ENCODE measurements at regions not wholly inside any gene's neighbourhood (a gene's known extent, or its start where the extent isn't known, plus 50 kb on each side); places are given as distances from the start of the nearest gene placed in this dataset.
"Not testable (repeated sequence)": the region's sequence is repeated elsewhere in the genome, so short reads cannot be mapped to it uniquely, and the experiment has no call there.

DNA sequence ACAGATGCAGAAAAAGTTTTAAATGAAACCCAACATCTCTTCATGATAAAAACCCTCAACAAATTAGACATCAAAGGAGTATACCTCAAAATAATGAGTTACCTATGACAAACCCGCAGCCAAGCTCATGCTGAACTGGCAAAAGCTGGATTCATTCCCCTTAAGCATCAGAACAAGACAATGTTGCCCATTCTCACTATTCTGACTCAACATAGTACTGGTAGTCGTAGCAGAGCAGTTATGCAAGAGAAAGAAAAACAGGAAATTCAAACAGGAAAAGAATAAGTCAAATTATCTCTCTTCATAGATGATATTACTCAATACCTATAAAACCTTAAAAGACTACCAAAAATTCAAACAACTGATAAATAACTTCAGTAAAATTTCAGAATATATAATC, 115.0 kb downstream of the LIMS4 start:
- H3K4me1 ChIP-seq (replicated peaks in 1 of 2; ENCODE audit: control insufficient read depth in 2 of 2, insufficient read depth in 2 of 2, low read length in 2 of 2); H3K27ac ChIP-seq (ENCODE audit: extremely low read depth, low read depth, low read length); H2AFZ ChIP-seq (ENCODE audit: low read depth, low read length); H3K9ac ChIP-seq (ENCODE audit: insufficient read depth in 1 of 2, low read depth in 2 of 2, low read length in 2 of 2); ATAC-seq; H3K4me3 ChIP-seq; DNase-seq (ENCODE audit: extremely low read depth in 1 of 4, low spot score in 3 of 4); in situ Hi-C loops (cut with MboI); POLR2A ChIA-PET; H3K9me1 ChIP-seq (ENCODE audit: control insufficient read depth, insufficient read depth, low read length); H3K27me3 ChIP-seq (ENCODE audit: control insufficient read depth in 2 of 2, insufficient read depth in 2 of 2, low read length in 2 of 2); BruUV-seq (replicated peaks); H3K4me2 ChIP-seq (ENCODE audit: insufficient read depth, low read length); H4K20me1 ChIP-seq (replicated peaks; ENCODE audit: control insufficient read depth, insufficient read depth, low read length); H3K79me2 ChIP-seq (ENCODE audit: control insufficient read depth, insufficient read depth, low read length); CTCF ChIA-PET (ENCODE audit: low intra/inter-chr PET ratio); intact Hi-C loops (cut with micrococcal nuclease); H3K9me3 ChIP-seq (replicated peaks; ENCODE audit: control insufficient read depth, insufficient read depth, low read depth, low read length); FAIRE-seq; H3K36me3 ChIP-seq (ENCODE audit: control insufficient read depth, insufficient read depth, low read length): not testable (repeated sequence)
- no CpG with 5 or more reads among the region's 2 CpGs for WGBS (ENCODE audit: insufficient coverage, low coverage, missing lambda C conversion rate)

DNA sequence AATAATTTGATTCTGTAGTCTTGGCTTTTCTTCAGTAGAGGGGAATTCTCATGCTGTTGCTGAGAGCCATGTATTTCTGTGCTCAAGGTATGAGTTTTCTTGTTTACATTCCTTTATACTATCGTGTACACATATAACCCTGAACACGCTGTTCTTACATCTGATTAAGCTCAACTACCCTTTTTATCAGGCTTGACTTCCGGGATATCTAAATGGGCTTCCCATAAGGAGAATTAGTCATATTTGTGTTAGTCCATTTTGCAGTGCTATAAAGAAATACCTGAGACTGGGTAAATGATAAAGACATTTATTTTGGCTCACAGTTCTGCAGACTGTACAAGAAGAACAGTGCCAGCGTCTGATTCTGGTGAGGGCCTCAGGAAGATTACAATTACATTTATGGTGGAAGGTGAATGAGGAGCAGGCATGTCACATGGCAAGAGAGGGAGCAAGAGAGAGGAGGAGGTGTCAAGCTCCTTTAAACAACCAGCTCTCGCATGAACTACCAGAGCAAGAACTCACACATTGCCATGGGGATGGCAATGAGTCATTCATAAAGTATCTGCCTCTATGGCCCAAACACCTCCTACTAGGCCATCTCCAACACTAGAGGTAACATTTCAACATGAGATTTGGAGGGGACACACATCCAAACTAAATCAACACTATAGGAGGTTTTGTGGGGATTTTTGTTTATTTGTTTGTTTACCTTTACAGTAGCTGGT, 118.2 kb downstream of the LIMS4 start:
- intact Hi-C loops (cut with micrococcal nuclease); DNase-seq (ENCODE audit: extremely low read depth in 1 of 4, low spot score in 3 of 4); H3K4me2 ChIP-seq (ENCODE audit: insufficient read depth, low read length); H3K4me3 ChIP-seq; CTCF ChIA-PET (ENCODE audit: low intra/inter-chr PET ratio); H4K20me1 ChIP-seq (replicated peaks; ENCODE audit: control insufficient read depth, insufficient read depth, low read length); H3K79me2 ChIP-seq (ENCODE audit: control insufficient read depth, insufficient read depth, low read length); H3K36me3 ChIP-seq (ENCODE audit: control insufficient read depth, insufficient read depth, low read length); H2AFZ ChIP-seq (ENCODE audit: low read depth, low read length); ATAC-seq; FAIRE-seq; H3K9ac ChIP-seq (ENCODE audit: insufficient read depth in 1 of 2, low read depth in 2 of 2, low read length in 2 of 2); H3K9me1 ChIP-seq (ENCODE audit: control insufficient read depth, insufficient read depth, low read length); BruUV-seq (replicated peaks); H3K27me3 ChIP-seq (ENCODE audit: control insufficient read depth in 2 of 2, insufficient read depth in 2 of 2, low read length in 2 of 2); in situ Hi-C loops (cut with MboI); H3K4me1 ChIP-seq (replicated peaks in 1 of 2; ENCODE audit: control insufficient read depth in 2 of 2, insufficient read depth in 2 of 2, low read length in 2 of 2); H3K27ac ChIP-seq (ENCODE audit: extremely low read depth, low read depth, low read length); H3K9me3 ChIP-seq (replicated peaks; ENCODE audit: control insufficient read depth, insufficient read depth, low read depth, low read length); POLR2A ChIA-PET: not testable (repeated sequence)
- no CpG with 5 or more reads among the region's 5 CpGs for whole genome bisulfite sequencing (ENCODE audit: insufficient coverage, low coverage, missing lambda C conversion rate)

DNA sequence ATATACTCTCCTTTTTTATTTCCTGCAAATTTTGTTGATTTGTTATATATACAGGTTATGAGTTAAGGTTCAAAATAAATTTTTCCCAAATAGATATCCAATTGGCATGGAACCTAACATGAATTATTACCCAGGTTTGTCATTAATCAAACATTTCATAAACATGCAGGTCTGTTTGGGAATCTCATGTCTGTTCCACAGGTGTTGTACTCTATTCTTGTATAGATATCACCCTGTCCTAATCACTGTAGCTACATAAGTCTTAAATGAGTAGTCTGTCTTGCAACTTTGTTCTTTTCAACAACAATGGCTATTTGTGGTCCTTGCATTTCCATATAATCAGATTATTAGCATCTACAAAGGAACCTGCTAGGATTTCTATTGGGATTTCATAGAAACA, 121.9 kb downstream of the LIMS4 start:
- H3K9ac ChIP-seq (ENCODE audit: insufficient read depth in 1 of 2, low read depth in 2 of 2, low read length in 2 of 2); H3K9me1 ChIP-seq (ENCODE audit: control insufficient read depth, insufficient read depth, low read length); H3K27me3 ChIP-seq (ENCODE audit: control insufficient read depth in 2 of 2, insufficient read depth in 2 of 2, low read length in 2 of 2); FAIRE-seq; H3K4me2 ChIP-seq (ENCODE audit: insufficient read depth, low read length); H3K4me3 ChIP-seq; DNase-seq (ENCODE audit: extremely low read depth in 1 of 4, low spot score in 3 of 4); BruUV-seq (replicated peaks); intact Hi-C loops (cut with micrococcal nuclease); H4K20me1 ChIP-seq (replicated peaks; ENCODE audit: control insufficient read depth, insufficient read depth, low read length); H3K4me1 ChIP-seq (replicated peaks in 1 of 2; ENCODE audit: control insufficient read depth in 2 of 2, insufficient read depth in 2 of 2, low read length in 2 of 2); CTCF ChIA-PET (ENCODE audit: low intra/inter-chr PET ratio); H2AFZ ChIP-seq (ENCODE audit: low read depth, low read length); H3K27ac ChIP-seq (ENCODE audit: extremely low read depth, low read depth, low read length); POLR2A ChIA-PET; in situ Hi-C loops (cut with MboI); H3K9me3 ChIP-seq (replicated peaks; ENCODE audit: control insufficient read depth, insufficient read depth, low read depth, low read length); H3K79me2 ChIP-seq (ENCODE audit: control insufficient read depth, insufficient read depth, low read length); ATAC-seq; H3K36me3 ChIP-seq (ENCODE audit: control insufficient read depth, insufficient read depth, low read length): not testable (repeated sequence)

DNA sequence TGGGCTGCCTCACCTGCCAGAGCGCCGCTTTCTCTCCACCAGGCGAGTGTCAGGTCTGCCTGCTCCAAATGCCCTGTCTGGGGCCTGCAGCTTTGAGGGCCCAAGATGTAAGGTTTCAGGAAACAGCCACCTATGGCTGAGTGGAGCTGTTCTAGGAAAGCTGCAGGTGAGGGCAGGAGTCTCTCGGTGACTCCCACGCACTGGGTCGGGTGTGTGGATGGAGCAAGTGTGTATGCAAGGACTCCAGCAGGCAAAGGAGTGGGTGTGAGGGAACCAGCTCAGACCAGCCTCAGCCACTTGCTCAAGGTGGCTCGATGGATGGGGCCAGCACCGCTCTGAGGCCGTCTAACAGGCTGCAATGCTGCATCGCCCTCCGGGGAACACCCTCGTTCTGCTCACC, 123.7 kb downstream of the LIMS4 start:
- peak; percentile 43; the same call in 2 of the 3 replicates for ATAC-seq
- H3K36me3 ChIP-seq (ENCODE audit: control insufficient read depth, insufficient read depth, low read length); DNase-seq (ENCODE audit: extremely low read depth in 1 of 4, low spot score in 3 of 4); intact Hi-C loops (cut with micrococcal nuclease); H3K27ac ChIP-seq (ENCODE audit: extremely low read depth, low read depth, low read length); BruUV-seq (replicated peaks); H3K9me3 ChIP-seq (replicated peaks; ENCODE audit: control insufficient read depth, insufficient read depth, low read depth, low read length); H3K4me3 ChIP-seq; CTCF ChIA-PET (ENCODE audit: low intra/inter-chr PET ratio); POLR2A ChIA-PET; H3K4me1 ChIP-seq (replicated peaks in 1 of 2; ENCODE audit: control insufficient read depth in 2 of 2, insufficient read depth in 2 of 2, low read length in 2 of 2); H2AFZ ChIP-seq (ENCODE audit: low read depth, low read length); H3K79me2 ChIP-seq (ENCODE audit: control insufficient read depth, insufficient read depth, low read length); H3K4me2 ChIP-seq (ENCODE audit: insufficient read depth, low read length); FAIRE-seq; H3K27me3 ChIP-seq (ENCODE audit: control insufficient read depth in 2 of 2, insufficient read depth in 2 of 2, low read length in 2 of 2); H4K20me1 ChIP-seq (replicated peaks; ENCODE audit: control insufficient read depth, insufficient read depth, low read length); H3K9ac ChIP-seq (ENCODE audit: insufficient read depth in 1 of 2, low read depth in 2 of 2, low read length in 2 of 2); in situ Hi-C loops (cut with MboI); H3K9me1 ChIP-seq (ENCODE audit: control insufficient read depth, insufficient read depth, low read length): not testable (repeated sequence)
- 0% methylated on average over 2 of the region's 12 CpGs for WGBS (ENCODE audit: insufficient coverage, low coverage, missing lambda C conversion rate)

Data from K562 (cell line).